Neural cell (in vitro differentiated cells): ENCODE measurements at regions not wholly inside any gene's neighbourhood (a gene's known extent, or its start where the extent isn't known, plus 50 kb on each side); places are given as distances from the start of the nearest gene placed in this dataset.

ENCODE experiments used
- CTCF ChIP-seq: fragments of 450-650 bp; IDR thresholded peaks from 2 replicates; pipeline ENCODE4 v1.5.1; 2014; ENCODE audit warnings: antibody characterized with exemption, mild to moderate bottlenecking, moderate library complexity; ENCODE audit not compliant: poor library complexity, severe bottlenecking
- EP300 ChIP-seq: fragments of 450-650 bp; conservative IDR thresholded peaks from 2 replicates; pipeline ENCODE4 v1.6.1; 2014; ENCODE audit warnings: antibody characterized with exemption, mild to moderate bottlenecking, moderate library complexity; ENCODE audit not compliant: poor library complexity, severe bottlenecking
- EZH2 ChIP-seq: fragments of 200-600, 300-800 bp; shearing (Covaris generic), sonication (generic); IDR thresholded peaks from 2 replicates; pipeline ENCODE4 v1.6.1; 2014; ENCODE audit warnings: antibody characterized with exemption, low read length, borderline replicate concordance, mild to moderate bottlenecking; ENCODE audit not compliant: insufficient read depth, poor library complexity, severe bottlenecking
- MXI1 ChIP-seq: fragments of 450-650 bp; conservative IDR thresholded peaks from 2 replicates; pipeline ENCODE4 v1.6.1; 2014; ENCODE audit warnings: antibody characterized with exemption, mild to moderate bottlenecking; ENCODE audit not compliant: poor library complexity, severe bottlenecking
- POLR2AphosphoS5 ChIP-seq: IDR thresholded peaks from 2 replicates; pipeline ENCODE4 v1.6.1; 2012
- RAD21 ChIP-seq: fragments of 450-650 bp; conservative IDR thresholded peaks from 2 replicates; pipeline ENCODE4 v1.6.1; 2014; ENCODE audit warnings: antibody characterized with exemption, mild to moderate bottlenecking, moderate library complexity
- REST ChIP-seq: IDR thresholded peaks from 2 replicates; pipeline ENCODE4 v1.6.1; 2012; ENCODE audit warnings: borderline replicate concordance
- SMC3 ChIP-seq: fragments of 450-650 bp; conservative IDR thresholded peaks from 2 replicates; pipeline ENCODE4 v1.6.1; 2014; ENCODE audit warnings: antibody characterized with exemption, mild to moderate bottlenecking, moderate library complexity; ENCODE audit not compliant: poor library complexity
- TAF1 ChIP-seq: IDR thresholded peaks from 2 replicates; pipeline ENCODE4 v1.6.1; 2012; ENCODE audit warnings: low read depth

GRCh38 chr12:34402228-34402898, 380.1 kb downstream of the ALG10 start:
- TF ChIP-seq CTCF = no peak
- no peak for TF ChIP-seq POLR2AphosphoS5
- no peak for TF ChIP-seq SMC3
- no peak for TF ChIP-seq EZH2
- no peak for TF ChIP-seq REST
- TF ChIP-seq TAF1 = no peak
- no peak for TF ChIP-seq RAD21
- TF ChIP-seq EP300 = no peak
- no peak for TF ChIP-seq MXI1
